Breast epithelium (tissue), 4 donors: ENCODE measurements at regions not wholly inside any gene's neighbourhood (a gene's known extent, or its start where the extent isn't known, plus 50 kb on each side); places are given as distances from the start of the nearest gene placed in this dataset.

Source experiments
- DNase-seq, 2 donors: peaks; one replicate each; pipeline ENCODE4 v3.0.0-alpha.2; 2019; ENCODE audit warnings: low spot score in 2 of 2
- H3K27ac ChIP-seq, 2 donors: fragments of 200-600 bp; sonication (generic) in 1 of 2; one replicate each; pipeline ENCODE4 v1.5.1; 2016 to 2019; ENCODE audit warnings: mild to moderate bottlenecking in 1 of 2
- H3K27me3 ChIP-seq, 2 donors: fragments of 200-600 bp; sonication (generic) in 1 of 2; one replicate each; pipeline versions ENCODE4 v1.5.1 to v1.6.0; 2017 to 2019; ENCODE audit warnings: control low read depth in 1 of 2, mild to moderate bottlenecking in 1 of 2
- H3K36me3 ChIP-seq: fragments of 200-600 bp; one replicate; pipeline ENCODE4 v1.5.1; 2019
- H3K4me1 ChIP-seq, 2 donors: fragments of 200-600 bp; sonication (generic); one replicate each; pipeline ENCODE4 v1.5.1; 2016 to 2019; ENCODE audit warnings: control low read depth in 1 of 2
- H3K4me3 ChIP-seq, 3 donors: fragments of 200-600 bp; sonication (generic); 1 replicate in 2 of 3; 2 replicates in 1 of 3; pipeline ENCODE4 v1.5.1; 2016 to 2019; ENCODE audit warnings: mild to moderate bottlenecking in 3 of 3, moderate library complexity in 2 of 3
- H3K9me3 ChIP-seq, 2 donors: fragments of 200-600 bp; sonication (generic) in 1 of 2; one replicate each; pipeline ENCODE4 v1.5.1; 2016 to 2019; ENCODE audit warnings: control low read depth in 1 of 2
- CTCF ChIP-seq, 3 donors: fragments of 450-650 bp; IDR thresholded peaks; one replicate each; pipeline ENCODE4 v1.5.1; 2016 to 2017; ENCODE audit warnings: antibody characterized with exemption in 3 of 3, mild to moderate bottlenecking in 3 of 3, moderate library complexity in 3 of 3
- POLR2A ChIP-seq: fragments of 450-650 bp; IDR thresholded peaks from one replicate; pipeline ENCODE4 v1.6.1; 2016; ENCODE audit warnings: antibody characterized with exemption, mild to moderate bottlenecking, moderate library complexity
- POLR2AphosphoS5 ChIP-seq, 3 donors: sonication (generic); formaldehyde crosslinking; IDR thresholded peaks; one replicate each; pipeline ENCODE4 v1.6.1; 2017; ENCODE audit warnings: antibody characterized with exemption in 3 of 3
- intact Hi-C: fragments of 100-400 bp; cut with DNase I; formaldehyde crosslinking; loops from one replicate; pipeline ENCODE4 v1.15.1; 2023; ENCODE audit warnings: low total_unique reads

GRCh38 chr2:239793836-239794235 is 231.3 kb downstream of the NDUFA10 start:
- no peaks in the 10 kb centered on the region for H3K27me3 ChIP-seq
- peak in 1 of 2 donors; percentile 27 for DNase-seq
- H3K27ac ChIP-seq, result no peak overlapping the region
- no peak for TF ChIP-seq POLR2AphosphoS5 (IDR thresholded peaks at IDR 0.05)
- TF ChIP-seq POLR2A, result no peak
- TF ChIP-seq CTCF (IDR thresholded peaks at IDR 0.05), result no peak
- no peaks in the 10 kb centered on the region for H3K36me3 ChIP-seq
- H3K4me3 ChIP-seq, result no peak overlapping the region
- intact Hi-C loops, result no loop called here
- H3K9me3 ChIP-seq, result peaks cover 0 to 5% of the 10 kb centered on the region in 2 donors
- H3K4me1 ChIP-seq, result no peaks in the 10 kb centered on the region

GRCh38 chr2:239793086-239793485 is 232.1 kb downstream of the NDUFA10 start:
- intact Hi-C loops, result no loop called here
- Histone ChIP-seq H3K27ac (no peak overlapping the region), H3K27me3 (no peaks in the 10 kb centered on the region), H3K36me3 (no peaks in the 10 kb centered on the region), H3K4me3 (no peak overlapping the region), H3K4me1 (no peaks in the 10 kb centered on the region), H3K9me3 (peaks cover 0 to 5% of the 10 kb centered on the region in 2 donors)
- DNase-seq, result no peak
- no peak for TF ChIP-seq POLR2A
- TF ChIP-seq POLR2AphosphoS5 (IDR thresholded peaks at IDR 0.05), result no peak
- TF ChIP-seq CTCF (IDR thresholded peaks at IDR 0.05), result no peak

GRCh38 chr2:239792405-239793084 is 232.6 kb downstream of the NDUFA10 start:
- no peaks in the 10 kb centered on the region for H3K36me3 ChIP-seq
- intact Hi-C loops, result no loop called here
- H3K27me3 ChIP-seq, result no peaks in the 10 kb centered on the region
- H3K4me3 ChIP-seq, result no peak overlapping the region
- TF ChIP-seq POLR2AphosphoS5 (IDR thresholded peaks at IDR 0.05) (no peak), CTCF (IDR thresholded peaks at IDR 0.05) (no peak), POLR2A (no peak)
- H3K9me3 ChIP-seq, result peaks cover 0 to 5% of the 10 kb centered on the region in 2 donors
- H3K27ac ChIP-seq, result no peak overlapping the region
- no peaks in the 10 kb centered on the region for H3K4me1 ChIP-seq
- DNase-seq, result peak in 1 of 2 donors; percentile 17

GRCh38 chr2:239791526-239792404 is 233.4 kb downstream of the NDUFA10 start:
- Histone ChIP-seq H3K27me3 (no peaks in the 10 kb centered on the region), H3K4me3 (no peak overlapping the region), H3K36me3 (no peaks in the 10 kb centered on the region), H3K4me1 (no peaks in the 10 kb centered on the region), H3K27ac (no peak overlapping the region), H3K9me3 (peaks cover 0 to 5% of the 10 kb centered on the region in 2 donors)
- no peak for TF ChIP-seq POLR2AphosphoS5 (IDR thresholded peaks at IDR 0.05)
- intact Hi-C loops, result no loop called here
- peak in 1 of 2 donors; percentile 43 for DNase-seq

- Histone ChIP-seq H3K27me3 (no peaks in the 10 kb centered on the region), H3K27ac (no peak overlapping the region), H3K4me1 (no peaks in the 10 kb centered on the region), H3K4me3 (no peak overlapping the region), H3K9me3 (peaks cover 3 to 7% of the 10 kb centered on the region in 2 donors), H3K36me3 (no peaks in the 10 kb centered on the region)
- TF ChIP-seq CTCF (IDR thresholded peaks at IDR 0.05), result no peak
- no peak for TF ChIP-seq POLR2AphosphoS5 (IDR thresholded peaks at IDR 0.05)
- no peak for TF ChIP-seq POLR2A
- DNase-seq, result no peak
- intact Hi-C loops, result no loop called here
Observed at GRCh38 chr2:239790721-239791120, 234.4 kb downstream of the NDUFA10 start.
